HepG2 (cell line): ENCODE measurements at regions not wholly inside any gene's neighbourhood (a gene's known extent, or its start where the extent isn't known, plus 50 kb on each side); places are given as distances from the start of the nearest gene placed in this dataset.

Experiments
- ATAC-seq: fragments of 200-7000 bp; cut with Tn5 transposase; 3 replicates; pipeline ENCODE4 v1.9.1; 2020; ENCODE audit warnings: mild to moderate bottlenecking, moderate library complexity
- BruUV-seq: library from RNA; stranded (reverse); fragments of 400-500 nt; replicated peaks from 2 replicates; lab custom pipeline; 2021; lab: Mats Ljungman, UMichigan
- CTCF ChIA-PET: fragments of 300-600 bp; formaldehyde crosslinking; extraction: SDS; loops from one replicate; lab custom pipeline; 2021; ENCODE audit warnings: low total read pairs, inconsistent platforms, low intra/inter-chr PET ratio; lab: Yijun Ruan, JAX
- POLR2A ChIA-PET: fragments of 350-600 bp; sonication (Branson Sonifier 250); formaldehyde crosslinking; loops from one replicate; lab custom pipeline; 2020; ENCODE audit warnings: antibody characterized with exemption, inconsistent platforms; lab: Yijun Ruan, JAX
- DNase-seq: peaks from one replicate; pipeline ENCODE4 v3.0.0-alpha.2; 2015; ENCODE audit warnings: low spot score
- FAIRE-seq: peaks from 3 replicates; lab custom pipeline; 2011; peaks lifted over from hg19 to GRCh38; lab: Jason Lieb, UNC
- H2AFZ ChIP-seq: one replicate; pipeline ENCODE4 v1.6.1; 2011; ENCODE audit warnings: low read length, inconsistent platforms
- H3K27ac ChIP-seq: fragments of 300-600 bp; 3 replicates; pipeline ENCODE4 v1.8.0; 2011; ENCODE audit warnings: mixed run types, mild to moderate bottlenecking, mixed read lengths, low read length, inconsistent platforms; ENCODE audit not compliant: insufficient read depth; ENCODE audit errors: extremely low read length
- H3K27me3 ChIP-seq, 2 experiments: fragments of 200-600 bp in 1 of 2; 2 replicates in 1 of 2; 3 replicates in 1 of 2; pipeline versions ENCODE4 v1.6.0 to v1.8.0; 2011; ENCODE audit warnings: low read length in 2 of 2, mild to moderate bottlenecking in 2 of 2, moderate library complexity in 2 of 2, inconsistent platforms in 1 of 2; ENCODE audit not compliant: insufficient read depth in 2 of 2, control insufficient read depth in 1 of 2
- H3K36me3 ChIP-seq, 2 experiments: fragments of 200-600 bp in 1 of 2; replicated peaks in 1 of 2; 2 replicates in 1 of 2; 3 replicates in 1 of 2; pipeline versions ENCODE4 v1.5.1 to v1.8.0; 2011; ENCODE audit warnings: low read length in 2 of 2, inconsistent platforms in 1 of 2; ENCODE audit not compliant: insufficient read depth in 2 of 2, control insufficient read depth in 1 of 2
- H3K4me1 ChIP-seq: 2 replicates; pipeline ENCODE4 v1.5.1; 2012; ENCODE audit warnings: low read length, inconsistent platforms; ENCODE audit not compliant: insufficient read depth
- H3K4me2 ChIP-seq: 2 replicates; pipeline ENCODE4 v1.6.0; 2011; ENCODE audit warnings: low read depth, low read length, inconsistent platforms
- H3K4me3 ChIP-seq, 3 experiments: fragments of 200-600 bp in 1 of 3; sonication (generic), shearing (Covaris generic) in 1 of 3; replicated peaks in 1 of 3; 2 replicates each; pipeline ENCODE4 v1.5.1; 2011 to 2016; ENCODE audit warnings: low read length in 3 of 3, inconsistent platforms in 2 of 3, low read depth in 2 of 3, mild to moderate bottlenecking in 2 of 3, control low read depth in 1 of 3, mixed read lengths in 1 of 3; ENCODE audit not compliant: insufficient read depth in 1 of 3
- H3K79me2 ChIP-seq: one replicate; pipeline ENCODE4 v1.6.1; 2011; ENCODE audit warnings: low read length, inconsistent platforms; ENCODE audit not compliant: insufficient read depth
- H3K9ac ChIP-seq: 2 replicates; pipeline ENCODE4 v1.6.0; 2011; ENCODE audit warnings: mild to moderate bottlenecking, low read depth, low read length, inconsistent platforms; ENCODE audit not compliant: insufficient read depth
- H3K9me3 ChIP-seq: 2 replicates; pipeline ENCODE4 v1.5.1; 2012; ENCODE audit warnings: mild to moderate bottlenecking, low read length
- H4K20me1 ChIP-seq: 2 replicates; pipeline ENCODE4 v1.6.0; 2011; ENCODE audit warnings: inconsistent platforms, mild to moderate bottlenecking, low read length, moderate library complexity; ENCODE audit not compliant: insufficient read depth
- CENPT ChIP-seq: sonication (generic); formaldehyde crosslinking; IDR thresholded peaks from 2 replicates; pipeline ENCODE4 v1.8.0; 2022; ENCODE audit warnings: low read depth, mild to moderate bottlenecking, moderate library complexity, missing genetic modification reagents
- E2F2 ChIP-seq: sonication (generic); formaldehyde crosslinking; IDR thresholded peaks from 2 replicates; pipeline ENCODE4 v1.4.0; 2020; ENCODE audit warnings: missing genetic modification reagents, borderline replicate concordance
- NBN ChIP-seq: fragments of 450-650 bp; conservative IDR thresholded peaks from 2 replicates; pipeline ENCODE4 v1.6.1; 2017
- SNRNP70 ChIP-seq: fragments of 200-400 bp; formaldehyde crosslinking; IDR thresholded peaks from 2 replicates; pipeline ENCODE4 v1.6.1; 2017; ENCODE audit warnings: mild to moderate bottlenecking, low read depth, low read length, moderate library complexity
- ZEB1 ChIP-seq: IDR thresholded peaks from 2 replicates; pipeline ENCODE4 v1.6.1; 2012; ENCODE audit warnings: mild to moderate bottlenecking, low read depth, inconsistent platforms; ENCODE audit not compliant: insufficient replicate concordance
- ZFP36L2 ChIP-seq: sonication (generic); formaldehyde crosslinking; IDR thresholded peaks from 2 replicates; pipeline ENCODE4 v1.4.0; 2020; ENCODE audit warnings: missing genetic modification reagents
- ZNF160 ChIP-seq: sonication (generic); formaldehyde crosslinking; IDR thresholded peaks from 2 replicates; pipeline ENCODE4 v1.8.0; 2022; ENCODE audit warnings: mild to moderate bottlenecking, inconsistent platforms, missing genetic modification reagents
- ZNF230 ChIP-seq: sonication (generic); formaldehyde crosslinking; IDR thresholded peaks from 2 replicates; pipeline ENCODE4 v1.4.0; 2020; ENCODE audit warnings: mild to moderate bottlenecking, missing genetic modification reagents
- ZNF446 ChIP-seq: sonication (generic); formaldehyde crosslinking; IDR thresholded peaks from 2 replicates; pipeline ENCODE4 v1.5.0; 2020; ENCODE audit warnings: mild to moderate bottlenecking, missing genetic modification reagents
- ZNF451 ChIP-seq: sonication (generic); formaldehyde crosslinking; IDR thresholded peaks from 2 replicates; pipeline ENCODE4 v1.5.0; 2020; ENCODE audit warnings: mild to moderate bottlenecking, missing genetic modification reagents
- ZNF558 ChIP-seq: sonication (generic); formaldehyde crosslinking; IDR thresholded peaks from 2 replicates; pipeline ENCODE4 v1.9.0; 2022; ENCODE audit warnings: mild to moderate bottlenecking, missing genetic modification reagents, borderline replicate concordance
- WGBS: methylation state at CpG from one replicate; pipeline ENCODE4 v1.1.6; 2017; ENCODE audit warnings: low lambda C conversion rate; 5-methylcytosine and 5-hydroxymethylcytosine counted together
- in situ Hi-C: cut with HindIII; loops from 2 replicates; pipeline ENCODE4 v1.10.0; 2017; ENCODE audit warnings: low pct_unique_long_range_greater_than_20kb; ENCODE audit not compliant: extremely low pct_ligation_motif_present
- intact Hi-C: fragments of 100-400 bp; cut with micrococcal nuclease; formaldehyde crosslinking; loops from one replicate; pipeline ENCODE4 v1.10.0; 2022; ENCODE audit not compliant: unreplicated experiment

- Histone ChIP-seq H3K9ac (no peak overlapping the region), H3K4me3 (no peak overlapping the region), H4K20me1 (no peaks in the 10 kb centered on the region), H3K4me1 (no peaks in the 10 kb centered on the region), H3K9me3 (no peaks in the 10 kb centered on the region), H2AFZ (no peak overlapping the region), H3K79me2 (no peaks in the 10 kb centered on the region), H3K27ac (no peak overlapping the region), H3K4me2 (no peak overlapping the region), H3K27me3 (no peaks in the 10 kb centered on the region; a peak in 1 of 5 replicates), H3K36me3 (no peaks in the 10 kb centered on the region)
- ChIA-PET POLR2A (no interaction called here), CTCF (no interaction called here)
- no peak for DNase-seq
- FAIRE-seq = no peak
- no peak for ATAC-seq
- 2% methylated on average over 4 of the region's 4 CpGs for WGBS
- in situ Hi-C loops (no loop called here), intact Hi-C loops (no loop called here)
- TF ChIP-seq ZNF446 (CRISPR knock-in tag) (no peak), ZNF230 (CRISPR knock-in tag) (no peak)
- BruUV-seq = no TSS peak
Observed at GRCh38 chr5:109611061-109611460, 78.7 kb upstream of the MAN2A1 start.

- Histone ChIP-seq H3K27me3 (no peaks in the 10 kb centered on the region; a peak in 1 of 5 replicates), H3K4me2 (no peak overlapping the region), H3K79me2 (no peaks in the 10 kb centered on the region), H3K9ac (no peak overlapping the region), H2AFZ (no peak overlapping the region), H3K36me3 (no peaks in the 10 kb centered on the region), H3K4me3 (no peak overlapping the region), H3K9me3 (no peaks in the 10 kb centered on the region), H3K4me1 (no peaks in the 10 kb centered on the region), H4K20me1 (no peaks in the 10 kb centered on the region), H3K27ac (no peak overlapping the region)
- no peak for TF ChIP-seq ZNF160 (CRISPR knock-in tag)
- TF ChIP-seq ZNF451 (CRISPR knock-in tag) = no peak
- TF ChIP-seq NBN = no peak
- no peak for TF ChIP-seq ZEB1
- no peak for TF ChIP-seq CENPT
- TF ChIP-seq E2F2 (CRISPR knock-in tag) = no peak
- TF ChIP-seq ZNF558 (CRISPR knock-in tag) = no peak
- no peak for TF ChIP-seq SNRNP70
- TF ChIP-seq ZFP36L2 (CRISPR knock-in tag) = no peak
- FAIRE-seq = no peak
- ChIA-PET POLR2A (no interaction called here), CTCF (no interaction called here)
- WGBS = 2% methylated on average over 3 of the region's 3 CpGs
- no peak for DNase-seq
- no TSS peak for BruUV-seq
- in situ Hi-C loops = no loop called here
- intact Hi-C loops = no loop called here
- ATAC-seq = no peak
Observed at GRCh38 chr5:109610581-109610980, 79.1 kb upstream of the MAN2A1 start.
